ENCODE measurements at regions not wholly inside any gene's neighbourhood (a gene's known extent, or its start where the extent isn't known, plus 50 kb on each side); places are given as distances from the start of the nearest gene placed in this dataset.

DNA sequence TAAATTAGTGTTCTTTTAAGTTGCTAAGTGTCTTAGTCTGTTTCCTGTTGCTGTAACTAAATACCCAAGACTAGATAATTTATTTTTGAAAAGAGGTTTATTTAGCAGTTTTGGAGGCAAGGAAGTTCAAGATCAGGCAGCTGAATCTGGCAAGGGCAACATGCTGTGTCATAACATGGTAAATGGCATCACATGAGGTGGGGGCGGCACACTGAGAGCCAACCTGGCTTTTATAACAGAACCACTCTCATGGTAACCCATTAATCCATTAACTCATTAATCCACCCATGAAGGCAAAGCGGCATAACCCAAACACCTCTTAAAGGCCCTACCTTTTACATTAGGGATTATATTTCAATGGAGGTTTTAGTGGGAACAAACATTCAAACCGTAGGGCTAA is 182.2 kb upstream of the GATB start:
- Histone ChIP-seq H3K4me2 (ENCODE audit: low read depth, low read length, poor library complexity, severe bottlenecking) (no peak overlapping the region), H3K36me3 (ENCODE audit: insufficient read depth, low read length) (no peaks in the 10 kb centered on the region), H3K9ac (ENCODE audit: low read depth, low read length, poor library complexity, severe bottlenecking) (no peak overlapping the region), H4K20me1 (ENCODE audit: insufficient read depth, low read length, poor library complexity, severe bottlenecking) (no peaks in the 10 kb centered on the region), H3K9me3 (ENCODE audit: insufficient read depth, low read depth, low read length) (peaks cover 38% of the 10 kb centered on the region; the same call in 1 of the 2 replicates), H2AFZ (ENCODE audit: low read length) (no peak overlapping the region), H3K4me1 (ENCODE audit: insufficient read depth, low read length, poor library complexity, severe bottlenecking) (peaks cover 20% of the 10 kb centered on the region), H3K27me3 (ENCODE audit: insufficient read depth, low read length, poor library complexity, severe bottlenecking) (no peaks in the 10 kb centered on the region), H3K79me2 (ENCODE audit: insufficient read depth, low read length) (no peaks in the 10 kb centered on the region), H3K4me3 (ENCODE audit: low read length, poor library complexity, severe bottlenecking) (no peak overlapping the region), H3F3A (ENCODE audit: low read depth) (no peaks in the 10 kb centered on the region), H3K9me2 (replicated peaks; ENCODE audit: low read depth, low read length) (no peaks in the 10 kb centered on the region)
- no peak for TF ChIP-seq EZH2phosphoT487 (IDR thresholded peaks at IDR 0.05; ENCODE audit: borderline replicate concordance)
- TF ChIP-seq, protein P1, sequence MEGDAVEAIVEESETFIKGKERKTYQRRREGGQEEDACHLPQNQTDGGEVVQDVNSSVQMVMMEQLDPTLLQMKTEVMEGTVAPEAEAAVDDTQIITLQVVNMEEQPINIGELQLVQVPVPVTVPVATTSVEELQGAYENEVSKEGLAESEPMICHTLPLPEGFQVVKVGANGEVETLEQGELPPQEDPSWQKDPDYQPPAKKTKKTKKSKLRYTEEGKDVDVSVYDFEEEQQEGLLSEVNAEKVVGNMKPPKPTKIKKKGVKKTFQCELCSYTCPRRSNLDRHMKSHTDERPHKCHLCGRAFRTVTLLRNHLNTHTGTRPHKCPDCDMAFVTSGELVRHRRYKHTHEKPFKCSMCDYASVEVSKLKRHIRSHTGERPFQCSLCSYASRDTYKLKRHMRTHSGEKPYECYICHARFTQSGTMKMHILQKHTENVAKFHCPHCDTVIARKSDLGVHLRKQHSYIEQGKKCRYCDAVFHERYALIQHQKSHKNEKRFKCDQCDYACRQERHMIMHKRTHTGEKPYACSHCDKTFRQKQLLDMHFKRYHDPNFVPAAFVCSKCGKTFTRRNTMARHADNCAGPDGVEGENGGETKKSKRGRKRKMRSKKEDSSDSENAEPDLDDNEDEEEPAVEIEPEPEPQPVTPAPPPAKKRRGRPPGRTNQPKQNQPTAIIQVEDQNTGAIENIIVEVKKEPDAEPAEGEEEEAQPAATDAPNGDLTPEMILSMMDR (conservative IDR thresholded peaks at IDR 0.05; ENCODE audit: low read length) = no peak

DNA sequence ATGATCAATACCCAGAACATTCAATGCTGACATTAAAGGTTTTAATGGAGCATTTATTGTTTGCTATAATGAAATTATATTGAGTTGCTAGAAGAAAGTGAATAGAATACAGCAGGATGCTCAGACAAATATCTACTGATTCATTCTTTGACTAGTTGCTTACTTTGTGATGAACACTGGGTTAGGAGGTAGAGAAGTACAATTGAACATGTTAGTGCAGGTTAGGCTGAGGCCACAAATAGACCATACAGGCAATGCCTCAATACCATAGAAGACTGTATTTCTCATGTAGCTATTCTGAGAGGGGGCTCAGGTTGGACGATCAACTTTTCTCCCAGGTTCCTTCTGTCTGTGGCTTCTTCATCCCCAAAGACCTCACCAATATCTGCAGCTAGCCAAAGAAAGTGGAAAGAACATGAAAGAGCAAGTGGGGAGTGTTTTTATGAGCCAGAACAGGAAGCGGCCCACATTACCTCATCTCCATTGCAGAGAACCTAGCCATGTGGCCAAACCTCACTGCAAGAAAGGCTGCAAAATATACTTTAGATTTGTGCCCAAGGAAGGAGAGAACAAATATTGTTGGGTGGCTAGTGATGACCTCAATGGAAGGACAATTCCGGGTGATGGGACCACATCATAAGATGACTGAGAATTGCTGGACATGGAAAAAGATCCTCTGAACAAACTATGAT is 180.3 kb upstream of the GATB start:
- no peaks in the 10 kb centered on the region for H3K27me3 ChIP-seq (ENCODE audit: insufficient read depth, low read length, poor library complexity, severe bottlenecking)
- peak overlapping the region; percentile 28 for H3K9ac ChIP-seq (ENCODE audit: low read depth, low read length, poor library complexity, severe bottlenecking)
- TF ChIP-seq, protein P1 (conservative IDR thresholded peaks at IDR 0.05; ENCODE audit: low read length) = no peak
- no peak for TF ChIP-seq EZH2phosphoT487 (IDR thresholded peaks at IDR 0.05; ENCODE audit: borderline replicate concordance)
- H3K9me3 ChIP-seq (ENCODE audit: insufficient read depth, low read depth, low read length) = peaks cover 20% of the 10 kb centered on the region; the same call in 1 of the 2 replicates
- H3K9me2 ChIP-seq (replicated peaks; ENCODE audit: low read depth, low read length) = no peaks in the 10 kb centered on the region
- peaks cover 20% of the 10 kb centered on the region for H3K4me1 ChIP-seq (ENCODE audit: insufficient read depth, low read length, poor library complexity, severe bottlenecking)
- H3K4me3 ChIP-seq (ENCODE audit: low read length, poor library complexity, severe bottlenecking) = peak overlapping the region; percentile 25
- H2AFZ ChIP-seq (ENCODE audit: low read length) = peak overlapping the region; percentile 13; the same call in 1 of the 2 replicates
- no peaks in the 10 kb centered on the region for H3F3A ChIP-seq (ENCODE audit: low read depth)
- H3K4me2 ChIP-seq (ENCODE audit: low read depth, low read length, poor library complexity, severe bottlenecking) = peak overlapping the region; percentile 40
- no peaks in the 10 kb centered on the region for H3K79me2 ChIP-seq (ENCODE audit: insufficient read depth, low read length)
- H4K20me1 ChIP-seq (ENCODE audit: insufficient read depth, low read length, poor library complexity, severe bottlenecking) = no peaks in the 10 kb centered on the region
- H3K36me3 ChIP-seq (ENCODE audit: insufficient read depth, low read length) = no peaks in the 10 kb centered on the region

DNA sequence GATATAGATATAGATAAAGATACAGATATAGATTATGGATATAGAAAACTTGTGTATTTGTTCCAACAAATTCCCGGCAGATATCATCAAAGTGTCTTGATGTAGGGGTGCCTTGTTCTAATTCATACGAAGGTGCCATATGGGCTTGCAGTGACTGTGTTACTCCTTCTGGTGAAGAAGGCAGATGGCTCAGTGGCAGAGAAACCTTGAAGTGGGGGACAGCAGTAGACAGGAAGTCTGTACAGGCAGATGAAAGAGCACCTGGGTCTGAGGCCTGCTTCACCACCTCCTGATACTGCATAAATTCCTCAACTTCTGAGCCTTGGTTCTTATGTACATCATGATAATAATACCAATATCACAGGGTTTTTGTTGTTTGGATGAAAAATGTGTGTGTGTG is 179.5 kb upstream of the GATB start:
- no peak for TF ChIP-seq EZH2phosphoT487 (IDR thresholded peaks at IDR 0.05; ENCODE audit: borderline replicate concordance)
- TF ChIP-seq, protein P1 (conservative IDR thresholded peaks at IDR 0.05; ENCODE audit: low read length) = no peak
- Histone ChIP-seq H3K27me3 (ENCODE audit: insufficient read depth, low read length, poor library complexity, severe bottlenecking) (no peaks in the 10 kb centered on the region), H4K20me1 (ENCODE audit: insufficient read depth, low read length, poor library complexity, severe bottlenecking) (no peaks in the 10 kb centered on the region), H3K9me3 (ENCODE audit: insufficient read depth, low read depth, low read length) (peaks cover 20% of the 10 kb centered on the region; the same call in 1 of the 2 replicates), H3K9me2 (replicated peaks; ENCODE audit: low read depth, low read length) (no peaks in the 10 kb centered on the region), H3K36me3 (ENCODE audit: insufficient read depth, low read length) (no peaks in the 10 kb centered on the region), H3K9ac (ENCODE audit: low read depth, low read length, poor library complexity, severe bottlenecking) (peak overlapping the region; percentile 28), H3K4me2 (ENCODE audit: low read depth, low read length, poor library complexity, severe bottlenecking) (peak overlapping the region; percentile 40), H3F3A (ENCODE audit: low read depth) (no peaks in the 10 kb centered on the region), H3K4me3 (ENCODE audit: low read length, poor library complexity, severe bottlenecking) (no peak overlapping the region), H3K79me2 (ENCODE audit: insufficient read depth, low read length) (no peaks in the 10 kb centered on the region), H2AFZ (ENCODE audit: low read length) (no peak overlapping the region), H3K4me1 (ENCODE audit: insufficient read depth, low read length, poor library complexity, severe bottlenecking) (peaks cover 20% of the 10 kb centered on the region)

Data from Loucy (cell line).